Left renal pelvis (tissue), 4 donors: ENCODE measurements at regions not wholly inside any gene's neighbourhood (a gene's known extent, or its start where the extent isn't known, plus 50 kb on each side); places are given as distances from the start of the nearest gene placed in this dataset.

Experiments
- DNase-seq, 4 donors: peaks; one replicate each; pipeline ENCODE4 v3.0.0-alpha.2; 2013; ENCODE audit warnings: low read depth in 4 of 4, low spot score in 3 of 4

DNA sequence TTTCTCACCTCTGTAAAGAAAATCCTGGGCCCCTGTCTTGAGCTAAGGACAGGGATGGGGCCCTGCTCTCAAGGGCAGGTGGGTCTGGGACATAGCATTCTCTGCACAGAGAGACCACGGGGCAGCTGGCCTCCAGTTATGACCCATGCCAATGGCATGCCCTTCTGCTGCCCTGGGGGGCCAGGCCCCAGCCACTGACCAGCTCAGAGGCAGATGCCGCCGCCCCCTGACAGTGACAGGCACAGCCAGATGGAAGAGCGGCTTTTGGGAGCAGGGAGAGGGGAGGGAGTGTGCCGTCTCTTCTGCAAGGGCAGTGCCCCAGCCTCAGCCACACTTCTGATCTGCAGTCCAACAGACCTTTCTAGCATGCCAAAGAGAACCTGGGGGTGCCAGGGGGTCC lies 114.8 kb upstream of the NAV2 start:
- DNase-seq = no peak

- DNase-seq = no peak
Observed at GRCh38 chr11:19597206-19597605, 115.4 kb upstream of the NAV2 start.

DNA sequence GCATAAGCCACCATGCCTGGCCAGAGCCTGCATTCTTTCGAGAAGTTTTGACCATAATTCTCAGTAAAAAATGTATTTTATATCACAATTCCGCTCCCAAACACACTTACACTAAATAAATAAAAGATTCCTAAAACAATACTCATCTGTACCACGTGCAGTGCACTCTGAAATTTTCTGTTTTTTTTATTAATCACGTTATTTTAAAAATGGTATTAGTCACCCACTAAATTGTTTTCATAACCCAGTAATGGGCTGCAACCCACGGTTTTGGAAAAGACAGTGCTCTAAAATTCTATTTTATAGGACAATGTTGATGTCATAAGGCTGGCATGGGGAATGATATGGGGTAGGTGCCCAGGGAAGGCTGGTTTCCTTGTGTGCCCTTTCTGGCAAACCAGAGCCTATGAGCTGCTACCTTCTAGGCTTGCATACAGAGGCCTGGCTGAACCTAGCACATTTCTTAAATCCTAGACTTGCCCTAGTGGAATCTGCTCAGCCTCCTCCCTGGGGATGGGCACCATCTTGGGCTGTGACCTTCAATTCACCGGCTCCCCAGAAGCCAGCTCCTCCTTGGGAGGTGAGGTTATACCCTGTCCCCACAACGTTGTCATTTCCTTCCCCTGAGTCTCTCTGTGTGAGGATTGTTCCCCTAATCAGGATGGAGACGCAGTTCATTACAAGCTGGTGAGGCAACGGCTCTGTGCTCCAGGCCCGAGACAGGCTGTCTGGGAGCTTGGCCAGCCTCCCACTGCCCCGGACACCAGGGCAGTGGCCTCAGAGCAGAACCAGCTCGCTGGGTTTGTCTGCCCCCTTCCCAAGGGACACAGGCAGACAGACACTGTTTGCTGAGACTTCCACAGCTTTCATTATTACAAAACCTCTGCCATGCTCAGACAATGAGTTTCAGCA lies 116.5 kb upstream of the NAV2 start:
- no peak for DNase-seq

- no peak for DNase-seq
Observed at GRCh38 chr11:19595499-19595839, 117.2 kb upstream of the NAV2 start.

GRCh38 chr11:19594326-19594725 lies 118.3 kb upstream of the NAV2 start:
- no peak for DNase-seq

GRCh38 chr11:19592842-19593241 lies 119.8 kb upstream of the NAV2 start:
- DNase-seq = no peak

DNA sequence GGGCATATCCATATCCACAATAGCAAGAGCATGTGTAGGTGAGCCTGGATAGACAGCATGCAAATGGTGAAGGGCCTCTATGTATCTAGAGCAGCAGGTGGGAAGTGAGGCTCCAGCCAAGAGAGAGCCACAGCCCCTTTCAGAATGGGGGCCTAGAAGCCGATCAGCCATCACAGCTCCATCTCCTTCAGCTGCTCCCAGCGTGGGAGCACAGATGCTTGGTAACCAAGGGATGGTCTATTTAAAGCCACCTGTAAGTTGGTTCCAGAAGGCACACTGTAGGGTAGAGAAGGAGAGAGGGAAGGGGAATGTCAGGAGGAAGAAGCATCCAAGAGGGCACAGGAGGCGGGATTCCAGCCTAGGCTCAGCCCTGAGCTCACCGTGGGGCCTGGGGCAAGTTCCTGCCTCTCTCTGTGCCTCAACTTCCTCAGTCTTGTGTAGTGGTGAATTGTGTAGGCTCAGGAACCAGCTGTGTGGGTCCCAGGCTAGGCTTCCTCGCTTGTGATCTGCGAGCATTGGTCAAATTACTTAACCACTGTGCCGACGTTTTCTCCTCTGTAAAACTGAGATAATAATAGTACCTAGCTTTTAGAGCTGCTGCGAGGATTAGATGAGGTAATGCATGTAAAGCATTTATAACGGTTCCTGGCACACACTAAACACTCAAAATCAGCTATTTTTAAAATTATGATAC lies 122.9 kb upstream of the NAV2 start:
- no peak for DNase-seq

- DNase-seq = no peak
Observed at GRCh38 chr11:19587979-19588378, 124.7 kb upstream of the NAV2 start.

- DNase-seq = no peak
Observed at GRCh38 chr11:19580646-19581045, 132.0 kb upstream of the NAV2 start.

- no peak for DNase-seq
Observed at GRCh38 chr11:19579957-19580356, 132.7 kb upstream of the NAV2 start.

GRCh38 chr11:19578871-19579270 lies 133.8 kb upstream of the NAV2 start:
- DNase-seq = no peak

GRCh38 chr11:19577976-19578619 lies 134.5 kb upstream of the NAV2 start:
- DNase-seq = peak in 1 of 4 donors; percentile 35

DNA sequence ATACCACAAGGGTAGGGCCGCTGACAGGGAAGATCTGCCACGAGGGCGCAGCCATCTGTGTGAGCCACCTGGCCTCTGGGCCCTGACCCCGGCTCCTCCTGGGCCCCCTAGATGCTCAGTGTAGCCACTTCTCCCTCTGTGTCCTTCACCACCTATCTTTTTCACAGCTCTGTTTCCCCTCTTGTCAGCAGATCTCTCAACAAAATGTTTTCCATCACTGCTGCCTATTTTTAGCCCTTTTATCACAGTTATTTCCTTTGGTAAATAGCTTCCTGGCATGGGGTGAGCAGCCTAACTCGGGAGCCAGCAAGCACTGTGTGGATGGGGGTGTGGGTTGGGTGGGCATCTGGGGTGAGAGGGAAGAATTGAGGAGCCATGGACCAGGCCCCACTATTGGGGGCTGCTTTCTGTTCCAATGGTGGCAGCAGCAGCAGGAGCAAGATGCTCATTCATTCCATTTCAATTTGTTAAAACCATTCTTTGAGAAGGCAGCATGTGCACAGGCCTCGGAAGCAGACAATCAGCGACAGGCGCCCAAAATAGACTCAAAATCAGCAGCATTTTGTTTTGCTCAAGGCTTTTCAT lies 135.2 kb upstream of the NAV2 start:
- DNase-seq = no peak

DNA sequence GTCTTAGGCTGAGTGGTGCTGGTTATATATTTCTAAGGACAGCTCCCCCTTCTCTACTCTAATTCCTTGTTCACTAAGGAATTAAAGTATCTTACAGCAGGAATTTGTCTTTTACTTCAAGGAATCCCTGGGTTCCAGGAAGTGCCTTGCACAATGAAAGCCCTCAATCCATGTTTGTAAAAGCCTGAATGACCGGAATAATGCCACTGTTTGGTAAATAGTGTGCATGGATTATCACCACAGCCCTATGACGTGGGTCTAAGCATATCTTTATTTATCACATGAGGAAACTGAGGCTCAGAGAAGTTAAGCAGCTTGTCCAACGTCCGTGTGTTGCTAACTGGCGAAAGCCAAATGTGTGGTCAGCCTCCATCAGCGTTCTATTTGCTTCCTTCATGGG lies 135.7 kb upstream of the NAV2 start:
- DNase-seq = no peak

GRCh38 chr11:19576054-19576453 lies 136.6 kb upstream of the NAV2 start:
- DNase-seq = no peak

GRCh38 chr11:19574916-19575315 lies 137.7 kb upstream of the NAV2 start:
- no peak for DNase-seq

- no peak for DNase-seq
Observed at GRCh38 chr11:19573666-19574065, 139.0 kb upstream of the NAV2 start.

- DNase-seq = no peak
Observed at GRCh38 chr11:19571906-19572305, 140.7 kb upstream of the NAV2 start.

DNA sequence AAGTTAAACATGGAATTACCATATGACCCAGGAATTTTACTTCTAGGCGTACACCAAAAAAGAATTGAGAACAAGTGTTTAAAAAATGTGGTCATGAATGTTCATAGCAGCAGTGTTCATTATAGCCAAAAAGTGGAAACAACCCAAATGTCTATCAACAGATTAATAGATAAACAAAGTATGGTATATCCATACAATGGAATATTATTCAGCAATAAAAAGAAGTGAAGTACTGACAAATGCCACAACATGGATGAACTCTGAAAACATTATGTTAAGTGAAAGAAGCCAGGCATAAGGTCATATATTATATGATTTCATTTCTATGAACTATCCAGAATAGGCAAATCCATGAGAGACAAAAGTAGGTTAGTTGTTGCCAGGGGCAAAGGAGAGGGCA lies 141.7 kb upstream of the NAV2 start:
- no peak for DNase-seq

GRCh38 chr11:19567996-19568395 lies 144.6 kb upstream of the NAV2 start:
- no peak for DNase-seq
